B cell (primary cell): ENCODE measurements at regions not wholly inside any gene's neighbourhood (a gene's known extent, or its start where the extent isn't known, plus 50 kb on each side); places are given as distances from the start of the nearest gene placed in this dataset.

Source experiments
- CTCF ChIP-seq: fragments of 200-600 bp; IDR thresholded peaks from one replicate; pipeline ENCODE4 v1.8.0; 2022; ENCODE audit warnings: antibody characterized with exemption, mild to moderate bottlenecking
- EZH2 ChIP-seq: IDR thresholded peaks from 2 replicates; pipeline ENCODE4 v1.6.1; 2012; ENCODE audit warnings: borderline replicate concordance, low read depth, mild to moderate bottlenecking, moderate library complexity, low read length; ENCODE audit not compliant: insufficient read depth, poor library complexity, severe bottlenecking

GRCh38 chr1:209038735-209039134 is 544.8 kb upstream of the CAMK1G start:
- TF ChIP-seq CTCF (no peak), EZH2 (no peak)
